Lung microvascular endothelial cell (primary cell): ENCODE measurements at regions not wholly inside any gene's neighbourhood (a gene's known extent, or its start where the extent isn't known, plus 50 kb on each side); places are given as distances from the start of the nearest gene placed in this dataset.
"Not testable (repeated sequence)": the region's sequence is repeated elsewhere in the genome, so short reads cannot be mapped to it uniquely, and the experiment has no call there.

Experiments
- DNase-seq, 2 donors: peaks; one replicate each; pipeline versions ENCODE4 v3.0.0 to v3.0.0-alpha.2; 2010; ENCODE audit warnings: low read depth in 2 of 2

DNA sequence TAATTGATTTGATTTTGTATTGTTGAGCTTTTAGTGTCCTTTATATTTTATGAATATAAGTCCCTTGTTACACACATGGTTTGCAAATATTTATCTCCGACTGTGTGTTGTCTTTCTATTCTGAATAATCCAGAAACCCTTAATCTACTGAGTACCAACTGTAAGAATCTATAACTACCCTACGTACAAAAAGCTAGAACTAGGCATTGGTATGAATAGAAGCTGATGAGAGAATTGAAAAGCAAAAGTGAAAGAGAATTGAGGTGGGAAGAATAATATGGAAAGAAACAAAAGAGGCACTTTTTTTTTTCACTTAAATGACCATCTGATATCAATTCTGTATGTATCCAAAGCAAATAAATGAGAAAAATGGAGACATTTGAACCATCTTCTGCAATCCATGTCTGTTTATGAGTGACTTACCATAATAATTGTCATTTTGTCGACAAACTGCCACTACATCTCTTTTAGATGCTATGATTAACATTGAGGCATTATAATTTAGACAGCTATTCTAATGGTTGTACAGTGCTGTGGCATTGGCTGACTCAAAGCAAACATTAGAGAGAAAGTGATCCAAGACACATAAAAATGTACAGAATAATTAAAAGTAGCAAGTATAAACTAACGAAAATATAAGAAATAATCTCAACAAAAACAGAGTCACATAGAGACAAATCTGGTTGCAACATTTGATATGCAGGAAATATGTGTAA is 1516.6 kb upstream of the AGA start:
- no peak for DNase-seq

DNA sequence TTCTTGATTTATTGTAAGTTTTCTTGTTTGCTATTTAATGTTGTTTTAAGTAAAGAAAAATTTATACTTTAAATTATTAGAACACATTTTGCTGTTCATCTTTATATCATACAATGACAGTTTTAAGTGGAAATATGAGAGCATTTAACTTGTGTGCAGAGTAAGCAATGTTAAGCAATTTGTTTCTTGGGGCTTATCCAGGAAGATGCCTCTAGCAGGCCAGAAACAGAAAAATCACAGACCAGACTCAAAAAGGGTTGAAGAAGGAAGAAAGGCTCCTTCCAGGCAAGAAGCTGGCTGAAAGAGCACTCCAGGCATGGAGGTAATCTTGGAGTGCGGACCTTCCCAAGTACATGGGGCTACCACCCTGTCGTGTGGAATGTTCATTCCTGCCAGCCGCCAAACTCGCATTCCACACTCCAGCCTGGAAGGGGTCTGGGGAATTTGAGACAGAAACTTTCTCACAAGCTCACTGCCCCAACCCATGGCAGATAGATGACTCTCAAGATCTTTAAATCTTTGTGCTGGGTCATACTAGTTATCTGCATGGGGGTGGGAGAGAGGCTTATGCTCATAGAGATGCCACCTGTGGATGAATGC is 1521.3 kb upstream of the AGA start:
- no peak for DNase-seq

DNA sequence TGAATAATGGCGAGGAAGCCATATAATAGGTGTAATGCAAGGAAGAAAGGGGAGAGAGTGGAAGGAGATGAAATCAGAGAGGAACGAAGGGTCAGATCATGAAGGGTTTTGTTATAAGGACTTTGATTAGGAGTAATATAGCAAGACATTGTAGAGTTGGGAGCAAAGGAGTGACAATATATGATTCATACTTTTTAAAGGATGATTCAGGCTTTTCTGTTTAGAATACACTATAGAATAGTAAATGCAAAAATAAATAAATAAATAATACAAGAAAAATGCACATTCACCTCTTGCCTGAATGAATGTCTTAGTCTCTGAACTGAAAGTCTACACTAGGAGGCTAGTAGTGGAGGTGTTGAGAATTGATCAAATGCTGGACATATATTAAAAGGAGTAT is 1524.4 kb upstream of the AGA start:
- DNase-seq: no peak

DNA sequence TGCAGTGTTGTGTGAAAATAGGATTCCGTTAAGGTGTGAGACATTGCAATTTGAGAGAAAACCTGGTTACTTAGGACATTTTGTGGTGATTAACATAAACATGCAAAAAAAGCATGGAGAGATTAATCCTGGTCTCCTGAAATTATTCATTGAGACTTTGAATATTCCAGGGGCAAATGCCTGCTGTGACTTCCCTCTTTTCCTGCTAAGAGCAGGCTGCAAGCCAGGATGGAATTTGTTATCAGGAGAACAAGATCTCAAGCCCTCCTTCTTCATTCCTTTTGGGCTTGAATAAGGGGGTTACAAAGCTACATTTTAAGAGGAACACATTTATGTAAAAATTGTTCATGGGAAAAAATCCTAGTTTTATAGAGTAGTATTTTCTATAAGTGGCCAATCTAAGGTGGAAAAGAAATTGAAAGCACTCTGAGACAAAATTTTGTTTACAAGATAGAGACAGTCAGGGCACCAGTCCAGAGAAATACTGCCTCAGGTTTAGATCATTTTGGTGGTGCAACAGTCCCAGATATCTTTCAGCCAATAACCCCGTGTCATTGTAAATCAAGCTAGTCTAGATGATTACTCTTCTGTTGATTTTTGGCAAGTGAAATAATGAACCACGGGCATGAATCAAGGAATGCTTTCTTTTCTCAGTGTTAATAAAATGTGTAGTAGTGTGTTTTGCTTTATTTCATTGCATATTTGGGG is 1528.3 kb upstream of the AGA start:
- no peak for DNase-seq

DNA sequence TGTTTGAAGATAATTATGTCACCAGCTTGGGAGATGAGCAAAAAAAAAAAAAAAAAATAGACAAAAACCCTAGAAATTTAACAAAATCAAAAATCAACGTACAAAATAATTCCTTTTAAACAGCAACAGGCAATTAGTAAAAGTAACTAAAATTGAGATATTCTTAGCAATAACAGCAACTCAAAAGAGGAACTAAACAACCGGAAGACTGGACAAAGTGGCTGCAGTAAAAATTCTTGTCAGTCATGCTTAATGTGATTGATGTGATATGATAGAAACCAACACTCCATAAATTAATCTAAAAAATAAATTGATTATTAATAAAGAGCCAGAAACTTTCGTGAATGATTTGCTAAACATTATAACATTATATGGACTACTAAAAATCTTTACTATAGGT is 1534.6 kb upstream of the AGA start:
- no peak for DNase-seq

DNA sequence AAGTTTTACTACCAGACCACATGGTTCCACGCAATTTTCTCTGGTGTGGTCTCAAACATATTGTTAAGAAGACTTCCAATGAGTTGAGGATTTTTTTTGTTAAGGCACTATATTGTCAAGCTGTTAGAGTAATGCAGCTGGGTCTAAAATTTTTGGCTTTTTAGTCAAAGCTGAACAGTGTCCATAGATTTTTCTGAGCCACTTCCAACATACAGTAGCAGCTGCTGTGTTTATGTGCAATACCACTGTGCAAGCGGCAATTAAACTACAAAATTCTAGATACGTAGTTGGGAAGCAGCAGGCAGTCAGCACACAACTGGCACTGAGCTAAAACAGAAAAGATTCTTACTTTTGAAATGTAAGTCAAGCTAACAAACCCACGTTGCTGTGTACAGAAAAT is 1551.1 kb upstream of the AGA start:
- no peak for DNase-seq

DNA sequence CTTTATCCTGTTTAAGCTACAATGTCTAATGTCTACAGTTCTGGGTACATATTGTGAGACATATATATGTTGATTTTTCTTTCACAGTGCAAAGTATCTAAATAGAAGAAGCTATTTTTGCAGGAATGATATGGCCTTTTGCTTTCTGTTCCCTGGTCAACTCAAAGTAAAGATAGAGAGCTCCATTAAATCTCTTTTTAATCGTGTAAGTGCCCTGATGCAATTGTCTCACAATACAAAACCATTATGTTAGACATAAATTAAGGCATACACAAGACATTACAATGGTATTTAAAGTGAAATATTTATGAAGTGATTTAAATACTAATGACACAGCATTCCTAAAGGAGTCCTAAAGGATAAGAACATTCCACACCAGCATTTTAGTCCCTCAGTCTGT is 1559.7 kb upstream of the AGA start:
- DNase-seq: no peak

DNA sequence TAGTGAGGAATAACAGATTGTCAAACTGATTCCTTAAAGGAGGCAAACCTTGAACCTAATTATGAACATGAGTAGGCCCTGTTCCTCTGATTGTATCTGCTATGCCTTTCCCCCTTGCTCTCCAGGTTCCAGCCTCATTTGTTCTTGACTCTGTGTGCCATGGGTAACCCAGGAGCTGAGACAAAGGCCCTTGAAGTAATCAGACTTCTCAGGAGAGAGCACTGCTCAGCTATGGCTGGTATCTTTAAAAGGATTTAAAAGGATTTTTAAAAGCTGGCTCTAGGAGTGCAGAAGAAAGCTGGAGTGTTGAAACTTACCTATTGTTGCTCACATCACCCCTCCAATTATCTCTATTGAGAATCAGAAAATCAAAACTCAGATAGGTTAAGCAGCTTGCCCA is 1565.5 kb upstream of the AGA start:
- no peak for DNase-seq

DNA sequence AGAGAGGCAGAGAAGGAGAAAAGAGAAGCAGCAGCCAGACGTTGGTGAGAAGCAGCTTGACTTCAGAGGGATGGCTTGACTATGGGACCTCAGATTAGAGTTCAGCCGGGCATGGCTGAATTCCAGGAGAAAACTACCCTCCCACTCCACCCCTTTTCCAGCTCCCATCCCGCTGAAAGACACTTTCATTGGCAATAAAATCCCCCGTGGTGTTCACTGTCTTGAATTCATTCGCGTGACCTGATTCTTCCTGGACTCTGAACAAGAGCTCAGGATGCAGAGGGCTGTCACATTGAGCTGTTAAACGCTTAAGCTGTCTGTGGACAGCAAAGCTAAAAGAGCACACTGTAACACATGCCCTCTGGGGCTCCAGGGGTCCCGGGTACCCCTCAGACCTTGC is 1575.3 kb upstream of the AGA start:
- DNase-seq: no peak

DNA sequence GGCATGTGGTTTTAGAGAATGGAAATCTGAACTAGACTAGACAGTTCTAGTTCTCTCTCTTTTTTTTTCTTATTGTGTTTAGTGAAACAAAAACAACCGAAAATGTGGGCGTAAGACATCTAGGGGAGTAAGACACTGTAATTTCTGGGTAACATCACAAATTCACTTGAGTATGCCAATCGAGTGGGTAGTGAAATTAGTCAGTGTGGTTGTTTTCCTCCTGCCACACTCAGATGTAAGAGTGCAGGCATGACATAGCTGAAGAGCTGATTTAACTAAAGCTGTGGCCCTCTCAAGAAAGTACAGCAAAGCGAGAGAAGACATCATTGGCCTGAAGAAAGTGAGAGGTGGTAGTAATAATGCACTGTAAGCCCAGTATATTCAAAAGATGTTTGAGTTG is 1585.3 kb upstream of the AGA start:
- no peak for DNase-seq

DNA sequence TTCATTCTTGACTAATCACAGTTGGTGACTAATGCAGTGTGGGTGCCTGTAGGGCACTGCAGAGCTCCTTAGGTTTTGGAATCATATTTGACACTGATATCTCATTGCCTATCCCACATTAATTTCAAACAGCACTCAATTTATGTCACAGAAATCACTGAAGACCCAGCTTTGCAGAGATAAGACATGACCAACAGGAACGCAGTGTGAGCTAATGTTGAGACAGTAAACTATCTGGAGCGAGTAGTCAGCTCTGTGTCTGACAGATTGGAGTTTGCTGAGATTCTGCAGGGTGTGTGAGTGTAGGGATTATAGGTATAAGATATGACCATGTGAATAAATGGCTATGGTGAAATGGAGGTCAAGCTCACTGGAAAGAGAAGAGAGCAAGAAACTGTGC is 1586.1 kb upstream of the AGA start:
- DNase-seq: no peak

DNA sequence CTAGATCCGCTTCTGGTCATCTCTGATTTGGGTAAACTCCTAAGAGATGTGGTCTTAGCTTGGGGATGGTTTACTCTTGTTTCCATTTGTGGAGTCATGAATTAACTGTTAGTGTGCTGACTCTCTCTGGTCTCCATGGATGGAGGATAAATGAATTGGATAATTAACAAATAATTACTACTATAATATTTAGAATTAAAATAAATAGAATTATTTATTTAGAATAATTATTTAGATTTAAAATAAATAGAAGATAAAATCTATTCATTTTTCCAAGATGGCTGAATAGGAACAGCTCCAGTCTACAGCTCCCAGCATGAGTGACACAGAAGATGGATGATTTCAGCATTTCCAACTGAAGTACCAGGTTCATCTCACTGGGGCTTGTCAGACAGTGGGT is 1587.4 kb upstream of the AGA start:
- no peak for DNase-seq

DNA sequence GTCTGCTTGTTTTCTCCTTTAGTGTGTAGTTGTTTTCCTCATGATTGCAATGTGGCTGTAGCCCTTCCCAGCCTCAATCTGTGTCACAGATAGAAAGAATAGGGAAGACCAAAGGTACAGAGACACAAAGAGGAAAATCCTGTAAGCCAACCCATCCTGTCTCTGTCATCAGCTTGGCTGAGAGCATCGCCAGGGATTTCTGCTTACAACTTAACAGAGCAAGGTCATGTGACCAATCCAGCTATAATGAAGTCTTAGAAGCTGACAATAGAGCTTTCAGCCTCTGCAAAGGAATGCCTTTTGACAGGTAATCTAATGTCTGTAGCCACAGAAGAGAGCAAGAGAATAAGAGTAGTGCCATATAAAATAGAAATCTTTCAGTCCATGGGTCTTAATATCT is 1598.0 kb upstream of the AGA start:
- DNase-seq: no peak

DNA sequence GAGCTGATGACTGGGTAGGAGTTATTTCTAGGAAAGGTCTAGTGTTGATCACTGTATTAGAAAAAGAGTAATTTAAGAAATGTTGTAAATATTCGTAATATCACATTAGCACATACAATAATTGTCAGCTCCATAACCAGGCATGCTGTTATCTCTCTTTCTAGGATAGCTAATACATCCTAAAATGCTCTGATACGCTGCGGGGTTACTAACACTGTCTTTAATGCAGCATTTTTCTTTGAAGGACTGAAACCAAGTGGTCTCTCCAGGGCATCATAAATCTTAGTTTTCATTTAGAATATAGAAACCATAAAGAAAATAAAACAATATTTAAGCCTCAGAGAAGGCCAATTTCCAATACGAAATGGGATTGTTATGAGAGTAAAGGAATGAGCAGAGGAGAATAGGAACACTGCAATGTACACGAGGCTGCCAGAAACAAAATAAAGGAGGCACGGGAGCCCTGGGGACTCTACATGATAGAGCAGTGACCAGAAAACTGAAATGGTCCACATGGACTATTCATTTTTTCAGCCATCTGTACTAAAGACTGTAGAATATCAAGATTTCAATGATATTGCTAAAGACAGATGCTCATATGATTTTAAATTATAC is 1606.7 kb upstream of the AGA start:
- DNase-seq: no peak

DNA sequence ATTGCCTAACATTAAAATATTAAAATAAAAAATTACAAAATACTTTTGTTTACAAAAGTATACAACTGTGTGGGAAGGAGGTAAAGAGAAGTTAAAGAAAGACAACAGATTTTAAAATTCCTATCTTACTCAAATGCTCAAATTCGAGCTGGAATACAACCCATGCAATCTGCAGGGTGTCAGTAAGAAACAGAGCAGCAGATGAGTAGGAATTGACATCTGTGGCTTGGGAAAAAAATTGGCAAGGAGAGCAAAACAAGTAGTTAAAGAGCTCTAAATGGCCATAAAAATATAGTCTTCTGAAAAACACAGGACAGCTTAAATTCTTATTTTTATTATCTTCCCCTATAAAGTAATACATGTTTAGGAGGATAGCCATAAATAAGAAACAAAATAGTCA is 1609.0 kb upstream of the AGA start:
- no peak for DNase-seq

DNA sequence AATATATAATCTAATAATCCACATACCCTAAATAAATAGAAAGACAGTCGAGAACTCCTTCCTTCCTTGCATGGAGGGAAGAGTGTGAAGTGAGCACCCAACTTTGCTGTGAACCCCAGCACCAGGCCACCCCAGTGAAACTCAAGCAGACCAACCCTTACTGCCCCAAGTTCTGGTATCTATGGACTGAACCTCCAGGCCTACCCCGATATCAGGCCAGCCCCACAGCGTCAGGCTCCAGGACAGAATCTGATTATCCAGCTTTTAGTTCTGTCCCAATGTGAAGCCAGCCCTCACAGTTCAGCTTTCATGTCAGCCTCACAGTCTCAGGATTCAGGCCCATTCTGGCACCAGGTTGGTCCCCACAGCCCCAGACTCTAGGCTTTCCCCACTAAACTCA is 1617.2 kb upstream of the AGA start:
- DNase-seq: no peak

DNA sequence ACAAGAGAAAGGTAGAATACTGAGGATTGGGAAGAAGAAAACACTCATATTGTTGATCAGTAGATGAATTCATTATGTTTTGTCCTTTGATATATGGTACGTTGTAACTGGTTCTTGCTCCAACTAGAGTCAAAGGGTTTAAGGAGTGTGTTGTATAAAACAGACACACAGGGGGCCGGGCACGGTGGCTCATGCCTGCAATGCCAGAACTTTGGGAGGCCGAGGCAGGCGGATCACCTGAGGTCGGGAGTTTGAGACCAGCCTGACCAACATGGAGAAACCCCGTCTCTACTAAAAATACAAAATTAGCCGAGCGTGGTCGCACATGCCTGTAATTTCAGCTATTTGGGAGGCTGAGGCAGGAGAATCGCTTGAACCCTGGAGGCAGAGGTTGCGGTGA is 1624.0 kb upstream of the AGA start:
- not testable (repeated sequence) for DNase-seq

DNA sequence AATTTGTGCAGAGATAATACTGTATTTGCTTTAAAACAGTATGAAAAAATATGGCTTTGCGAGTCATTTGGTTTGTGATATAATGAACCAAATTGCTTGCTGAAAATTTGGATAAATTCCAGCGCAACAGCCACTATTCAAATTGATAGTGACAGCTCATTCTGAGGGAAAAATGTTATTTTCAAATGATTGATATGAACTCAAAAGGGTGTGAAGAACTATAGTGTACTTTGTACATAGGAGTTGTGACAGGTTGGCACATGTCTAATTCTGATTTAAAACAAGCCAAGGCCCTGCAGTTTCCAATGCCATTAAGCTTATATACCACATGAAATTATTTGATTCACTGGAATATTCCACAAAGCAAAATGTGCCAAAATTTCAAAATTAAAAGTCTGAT is 1628.9 kb upstream of the AGA start:
- DNase-seq: no peak

DNA sequence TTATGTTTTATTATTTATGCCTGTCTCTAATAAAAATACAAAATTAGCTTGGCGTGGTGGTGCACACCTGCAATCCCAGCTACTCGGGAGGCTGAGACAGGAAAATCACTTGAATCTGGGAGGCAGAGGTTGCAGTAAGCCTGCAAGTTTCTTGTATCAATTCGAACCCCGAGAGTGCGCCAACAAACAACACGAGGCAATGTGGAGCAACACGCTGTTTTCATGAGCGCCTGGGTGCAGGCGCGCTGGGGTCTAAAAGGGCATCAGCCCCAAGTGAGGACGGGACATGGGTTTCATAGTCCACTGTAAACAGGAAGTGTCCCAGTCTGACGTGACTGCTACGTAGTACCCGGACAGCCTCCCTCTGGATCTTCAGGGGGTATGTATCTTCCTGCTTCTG is 1634.6 kb upstream of the AGA start:
- no peak for DNase-seq

DNA sequence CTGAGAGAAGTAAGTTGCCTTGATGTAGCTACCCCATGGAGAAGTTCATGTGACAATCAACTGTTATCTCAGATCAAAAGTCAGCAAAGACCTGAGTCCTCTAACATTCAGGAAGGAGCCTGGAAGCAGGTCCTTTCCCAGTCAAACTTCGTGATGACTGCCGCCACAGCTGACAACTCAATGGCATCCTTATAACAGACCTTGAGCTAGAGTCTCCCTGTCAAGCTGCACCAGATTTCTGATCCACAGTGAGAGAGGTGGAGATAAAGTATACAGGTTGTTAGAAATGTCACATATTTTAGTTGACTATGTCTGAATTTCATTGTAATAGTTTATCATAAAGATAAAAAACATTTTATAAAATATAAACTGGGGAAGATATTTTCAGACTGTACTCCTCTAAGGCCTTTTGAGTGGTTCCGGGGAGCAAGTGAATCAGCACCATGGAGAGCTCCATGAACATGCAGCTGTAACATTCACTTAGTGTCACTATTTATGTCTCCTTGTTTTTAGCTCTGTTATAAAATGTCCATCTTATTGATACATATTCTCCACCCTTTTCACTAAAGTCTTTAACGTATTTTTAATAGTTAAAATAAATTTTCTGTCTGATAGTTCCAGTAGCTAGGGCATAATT is 1653.5 kb upstream of the AGA start:
- DNase-seq: peak in 1 of 2 donors; percentile 1

DNA sequence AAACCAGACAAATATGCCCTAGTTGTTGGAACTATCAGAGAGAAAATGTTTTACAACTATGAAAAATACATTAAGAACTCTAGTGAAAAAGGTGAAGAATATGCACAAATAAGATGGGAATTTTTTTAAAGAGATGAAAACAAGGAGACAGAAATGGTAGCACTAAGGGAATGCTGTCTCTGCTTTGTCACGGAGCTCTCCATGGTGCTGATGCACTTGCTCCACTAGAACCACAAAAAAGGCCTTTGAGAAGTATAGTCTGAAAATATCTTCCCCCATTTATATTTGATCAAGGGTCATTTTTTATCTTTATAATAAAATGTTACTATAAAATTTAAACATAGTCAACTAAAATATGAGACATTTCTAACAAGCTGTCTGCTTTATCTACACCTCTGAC is 1655.5 kb upstream of the AGA start:
- DNase-seq: peak in 1 of 2 donors; percentile 4

DNA sequence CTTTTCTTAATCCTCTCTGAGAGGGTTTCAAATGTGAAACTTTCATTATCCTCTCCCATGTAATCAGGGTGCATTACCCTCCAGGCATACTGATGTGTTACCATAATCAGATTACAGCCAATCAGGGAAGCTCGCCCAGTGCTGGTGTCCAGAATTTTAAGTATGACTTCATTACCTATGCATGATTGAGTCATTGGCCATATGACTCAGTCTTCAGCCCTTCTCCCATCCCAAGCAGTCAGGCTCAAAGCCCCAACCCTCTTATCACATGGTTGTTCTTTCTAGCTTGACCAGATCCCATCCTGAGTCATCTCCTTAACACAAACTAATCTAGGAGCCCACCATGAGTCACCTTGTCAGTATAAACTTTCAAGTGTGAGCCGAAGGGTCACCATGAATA is 1668.1 kb upstream of the AGA start:
- no peak for DNase-seq
